ENCODE measurements at regions not wholly inside any gene's neighbourhood (a gene's known extent, or its start where the extent isn't known, plus 50 kb on each side); places are given as distances from the start of the nearest gene placed in this dataset.

DNA sequence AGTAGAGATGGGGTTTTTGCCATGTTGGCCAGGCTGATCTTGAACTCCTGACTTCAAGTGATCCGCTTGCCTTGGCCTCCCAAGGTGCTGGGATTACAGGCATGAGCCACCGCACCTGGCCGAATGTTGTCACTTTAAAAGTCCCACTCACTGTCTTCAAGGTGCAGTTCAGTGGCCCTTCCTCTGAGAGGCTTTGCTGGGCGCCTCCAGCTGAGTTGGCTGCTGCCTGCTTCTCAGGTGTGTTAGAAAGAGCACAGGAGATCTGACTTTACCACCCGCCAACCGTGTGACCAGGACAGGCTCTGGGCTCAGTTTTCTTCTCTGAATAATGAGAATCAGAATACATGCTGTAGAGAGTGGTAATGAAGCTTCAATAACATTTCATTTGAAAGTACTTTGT lies 207.4 kb downstream of the CEP135 start:
- H3K36me3 Mint-ChIP-seq (ENCODE audit: low read depth), result no peaks in the 10 kb centered on the region
- no peaks in the 10 kb centered on the region for H3K27me3 Mint-ChIP-seq (ENCODE audit: low read depth)
- no peak overlapping the region for H3K27ac Mint-ChIP-seq (ENCODE audit: unreplicated experiment)
- TF ChIP-seq, protein P1, sequence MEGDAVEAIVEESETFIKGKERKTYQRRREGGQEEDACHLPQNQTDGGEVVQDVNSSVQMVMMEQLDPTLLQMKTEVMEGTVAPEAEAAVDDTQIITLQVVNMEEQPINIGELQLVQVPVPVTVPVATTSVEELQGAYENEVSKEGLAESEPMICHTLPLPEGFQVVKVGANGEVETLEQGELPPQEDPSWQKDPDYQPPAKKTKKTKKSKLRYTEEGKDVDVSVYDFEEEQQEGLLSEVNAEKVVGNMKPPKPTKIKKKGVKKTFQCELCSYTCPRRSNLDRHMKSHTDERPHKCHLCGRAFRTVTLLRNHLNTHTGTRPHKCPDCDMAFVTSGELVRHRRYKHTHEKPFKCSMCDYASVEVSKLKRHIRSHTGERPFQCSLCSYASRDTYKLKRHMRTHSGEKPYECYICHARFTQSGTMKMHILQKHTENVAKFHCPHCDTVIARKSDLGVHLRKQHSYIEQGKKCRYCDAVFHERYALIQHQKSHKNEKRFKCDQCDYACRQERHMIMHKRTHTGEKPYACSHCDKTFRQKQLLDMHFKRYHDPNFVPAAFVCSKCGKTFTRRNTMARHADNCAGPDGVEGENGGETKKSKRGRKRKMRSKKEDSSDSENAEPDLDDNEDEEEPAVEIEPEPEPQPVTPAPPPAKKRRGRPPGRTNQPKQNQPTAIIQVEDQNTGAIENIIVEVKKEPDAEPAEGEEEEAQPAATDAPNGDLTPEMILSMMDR (conservative IDR thresholded peaks at IDR 0.05), result no peak
- no peaks in the 10 kb centered on the region for H3K9me3 Mint-ChIP-seq
- no peak for DNase-seq (ENCODE audit: low read depth, low spot score)
- no peak overlapping the region for H3K4me3 Mint-ChIP-seq
- peaks cover 9% of the 10 kb centered on the region for H3K4me1 Mint-ChIP-seq

DNA sequence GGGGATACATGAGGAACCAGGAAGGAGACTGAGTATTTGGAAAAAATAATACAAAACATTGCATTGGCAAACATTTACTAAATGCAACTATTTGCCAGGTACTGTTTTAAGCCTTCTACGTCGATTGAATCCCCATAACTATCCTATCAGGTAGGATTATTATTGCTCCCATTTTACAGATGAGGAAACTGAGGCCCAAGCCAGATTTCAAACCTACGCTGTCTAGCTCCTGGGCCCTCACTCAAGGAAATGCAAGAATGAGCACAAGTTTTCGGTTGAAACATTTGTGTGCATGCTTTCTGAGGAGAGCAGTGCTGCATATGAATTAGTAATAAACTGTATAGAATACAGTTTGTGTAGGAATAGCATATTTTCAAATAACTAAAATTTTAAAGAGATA lies 206.7 kb downstream of the CEP135 start:
- H3K4me1 Mint-ChIP-seq, result peaks cover 9% of the 10 kb centered on the region
- H3K27me3 Mint-ChIP-seq (ENCODE audit: low read depth), result no peaks in the 10 kb centered on the region
- no peak for DNase-seq (ENCODE audit: low read depth, low spot score)
- no peaks in the 10 kb centered on the region for H3K9me3 Mint-ChIP-seq
- no peak overlapping the region for H3K27ac Mint-ChIP-seq (ENCODE audit: unreplicated experiment)
- TF ChIP-seq, protein P1 (conservative IDR thresholded peaks at IDR 0.05), result no peak
- no peak overlapping the region for H3K4me3 Mint-ChIP-seq
- no peaks in the 10 kb centered on the region for H3K36me3 Mint-ChIP-seq (ENCODE audit: low read depth)

DNA sequence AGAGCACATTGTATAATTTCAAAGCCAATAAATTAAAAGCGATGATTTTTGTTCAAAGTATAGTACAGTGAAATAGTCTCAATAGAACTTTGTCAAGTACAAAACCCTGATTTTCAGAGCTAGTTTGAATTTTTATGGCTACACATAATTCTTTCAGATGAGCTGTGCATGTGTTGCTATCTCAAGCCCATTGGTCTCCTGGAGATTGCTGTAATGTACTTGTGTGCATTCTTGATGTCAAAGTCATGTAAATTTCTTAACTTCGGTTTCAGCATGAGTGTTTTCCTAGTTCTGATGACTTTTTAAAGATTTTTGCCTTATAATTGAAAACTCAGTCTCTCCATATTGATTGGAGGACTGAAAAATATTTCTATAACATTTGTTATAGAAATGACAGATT lies 200.8 kb downstream of the CEP135 start:
- no peaks in the 10 kb centered on the region for H3K9me3 Mint-ChIP-seq
- peaks cover 17% of the 10 kb centered on the region for H3K4me1 Mint-ChIP-seq

DNA sequence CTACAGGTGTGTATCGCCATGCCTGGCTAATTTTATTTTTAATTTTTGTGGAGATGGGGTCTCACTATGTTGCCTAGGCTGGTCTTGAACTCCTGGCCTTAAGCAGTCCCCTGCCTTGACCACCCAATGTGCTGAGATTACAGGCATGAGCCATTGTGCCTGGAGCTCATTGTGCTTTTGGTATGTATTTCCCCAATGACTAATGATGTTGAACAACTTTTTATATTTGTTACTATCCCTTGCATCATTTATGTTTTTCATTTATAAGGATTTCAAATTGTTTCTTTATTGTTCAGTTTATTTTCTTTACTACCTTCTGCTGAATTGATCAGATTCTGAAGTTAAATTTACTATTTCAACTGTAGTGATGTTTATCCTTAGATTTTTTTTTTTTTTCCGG lies 199.7 kb downstream of the CEP135 start:
- TF ChIP-seq, protein P1 (conservative IDR thresholded peaks at IDR 0.05), result no peak
- DNase-seq (ENCODE audit: low read depth, low spot score), result no peak
- Mint-ChIP-seq H3K4me1 (peaks cover 17% of the 10 kb centered on the region), H3K36me3 (ENCODE audit: low read depth) (no peaks in the 10 kb centered on the region), H3K4me3 (no peak overlapping the region), H3K27ac (ENCODE audit: unreplicated experiment) (no peak overlapping the region), H3K9me3 (no peaks in the 10 kb centered on the region), H3K27me3 (ENCODE audit: low read depth) (no peaks in the 10 kb centered on the region)

More for the DNA sequence above, 200.8 kb downstream of the CEP135 start:
- DNase-seq (ENCODE audit: low read depth, low spot score), result no peak
- Mint-ChIP-seq H3K27ac (ENCODE audit: unreplicated experiment) (no peak overlapping the region), H3K4me3 (no peak overlapping the region), H3K36me3 (ENCODE audit: low read depth) (no peaks in the 10 kb centered on the region), H3K27me3 (ENCODE audit: low read depth) (no peaks in the 10 kb centered on the region)
- TF ChIP-seq, protein P1 (conservative IDR thresholded peaks at IDR 0.05), result no peak

DNA sequence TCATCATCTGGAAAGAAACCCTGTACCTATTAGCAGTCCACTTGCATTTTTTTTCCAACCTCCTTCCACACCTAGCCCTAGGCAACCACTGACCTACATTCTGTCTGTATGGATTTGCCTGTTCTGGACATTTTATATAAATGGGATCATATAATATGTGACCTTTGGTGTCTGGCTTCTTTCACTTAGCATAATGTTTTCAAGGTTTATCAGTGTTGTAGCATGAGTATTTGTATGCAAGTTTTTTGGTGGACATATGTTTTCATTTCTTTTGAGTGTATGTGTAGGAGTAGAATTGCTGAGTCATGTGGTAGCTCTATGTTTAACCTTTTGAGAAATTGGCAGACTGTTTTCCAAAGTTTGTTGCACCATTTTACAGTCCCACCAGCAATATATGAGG lies 198.6 kb downstream of the CEP135 start:
- DNase-seq (ENCODE audit: low read depth, low spot score), result no peak
- H3K36me3 Mint-ChIP-seq (ENCODE audit: low read depth), result no peaks in the 10 kb centered on the region
- TF ChIP-seq, protein P1 (conservative IDR thresholded peaks at IDR 0.05), result no peak
- no peaks in the 10 kb centered on the region for H3K9me3 Mint-ChIP-seq
- H3K27me3 Mint-ChIP-seq (ENCODE audit: low read depth), result no peaks in the 10 kb centered on the region
- H3K4me1 Mint-ChIP-seq, result peaks cover 17% of the 10 kb centered on the region
- H3K27ac Mint-ChIP-seq (ENCODE audit: unreplicated experiment), result no peak overlapping the region
- H3K4me3 Mint-ChIP-seq, result no peak overlapping the region

DNA sequence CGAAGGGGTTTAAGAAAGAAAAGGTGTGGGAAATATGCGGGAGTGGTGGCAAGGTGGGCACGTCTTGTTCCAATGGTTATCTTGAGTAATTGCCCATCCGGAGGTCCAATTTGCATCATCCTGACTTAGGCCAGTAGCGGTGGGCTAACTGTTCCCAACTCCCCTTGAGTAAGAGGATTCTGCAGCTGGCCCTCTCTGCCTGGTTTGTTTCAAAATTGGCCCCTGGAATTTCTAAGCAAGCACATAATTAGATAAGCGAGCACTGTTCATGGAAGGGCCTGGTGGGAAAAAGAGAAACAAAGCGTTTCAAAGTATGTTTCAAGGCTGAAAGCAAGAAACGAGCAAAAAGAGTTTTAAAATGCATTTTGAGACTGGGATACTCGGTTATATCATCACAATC lies 198.2 kb downstream of the CEP135 start:
- Mint-ChIP-seq H3K27ac (ENCODE audit: unreplicated experiment) (no peak overlapping the region), H3K36me3 (ENCODE audit: low read depth) (no peaks in the 10 kb centered on the region), H3K4me1 (peaks cover 17% of the 10 kb centered on the region), H3K27me3 (ENCODE audit: low read depth) (no peaks in the 10 kb centered on the region), H3K4me3 (no peak overlapping the region), H3K9me3 (no peaks in the 10 kb centered on the region)
- no peak for DNase-seq (ENCODE audit: low read depth, low spot score)
- TF ChIP-seq, protein P1 (conservative IDR thresholded peaks at IDR 0.05), result no peak

Data from neural crest cell (in vitro differentiated cells).